KOPT-K1 (cell line): ENCODE measurements at regions not wholly inside any gene's neighbourhood (a gene's known extent, or its start where the extent isn't known, plus 50 kb on each side); places are given as distances from the start of the nearest gene placed in this dataset.

Experiments used
- H3K27ac ChIP-seq: fragments of 200-600 bp; sonication (generic); 2 replicates; pipeline ENCODE4 v1.5.1; 2016; ENCODE audit warnings: antibody characterized with exemption, mild to moderate bottlenecking, low read depth, low read length; ENCODE audit not compliant: poor library complexity, severe bottlenecking
- H3K36me3 ChIP-seq: fragments of 200-600 bp; sonication (generic); 2 replicates; pipeline ENCODE4 v1.5.1; 2017; ENCODE audit warnings: antibody characterized with exemption, mild to moderate bottlenecking, low read length, moderate library complexity; ENCODE audit not compliant: insufficient read depth
- H3K9me3 ChIP-seq: fragments of 200-600 bp; sonication (generic); 2 replicates; pipeline ENCODE4 v1.5.1; 2017; ENCODE audit warnings: antibody characterized with exemption, low read length, mild to moderate bottlenecking; ENCODE audit not compliant: insufficient read depth, poor library complexity, severe bottlenecking

- Histone ChIP-seq H3K9me3 (no peaks in the 10 kb centered on the region), H3K27ac (no peak overlapping the region)
These were observed 320.2 kb downstream of the TMEM161B start for GRCh38 chr5:87948486-87948885.

GRCh38 chr5:87946271-87946670 lies 322.4 kb downstream of the TMEM161B start:
- H3K36me3 ChIP-seq: no peaks in the 10 kb centered on the region
- no peak overlapping the region for H3K27ac ChIP-seq
- H3K9me3 ChIP-seq: no peaks in the 10 kb centered on the region

More at GRCh38 chr5:87948486-87948885, 320.2 kb downstream of the TMEM161B start:
- H3K36me3 ChIP-seq: no peaks in the 10 kb centered on the region

DNA sequence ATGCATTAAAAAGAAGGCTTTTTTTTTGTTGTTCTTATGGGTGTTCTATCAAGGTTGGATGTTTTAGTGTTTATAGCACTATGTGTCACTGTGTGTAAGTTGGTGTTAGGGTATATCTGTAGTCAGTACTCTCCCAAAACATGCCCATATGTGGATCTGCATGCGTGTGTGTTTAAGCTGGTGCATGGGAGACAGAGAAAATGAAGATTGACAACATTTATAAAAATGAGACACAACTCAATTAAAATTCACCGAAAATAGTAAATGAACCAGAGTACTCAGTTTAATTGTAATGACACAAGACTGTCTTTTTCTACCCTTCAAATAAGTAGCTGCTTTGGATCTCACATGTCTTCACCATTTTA lies 323.4 kb downstream of the TMEM161B start:
- Histone ChIP-seq H3K27ac (no peak overlapping the region), H3K36me3 (no peaks in the 10 kb centered on the region), H3K9me3 (no peaks in the 10 kb centered on the region)

GRCh38 chr5:87944553-87945285 lies 323.9 kb downstream of the TMEM161B start:
- Histone ChIP-seq H3K36me3 (no peaks in the 10 kb centered on the region), H3K27ac (no peak overlapping the region), H3K9me3 (no peaks in the 10 kb centered on the region)

DNA sequence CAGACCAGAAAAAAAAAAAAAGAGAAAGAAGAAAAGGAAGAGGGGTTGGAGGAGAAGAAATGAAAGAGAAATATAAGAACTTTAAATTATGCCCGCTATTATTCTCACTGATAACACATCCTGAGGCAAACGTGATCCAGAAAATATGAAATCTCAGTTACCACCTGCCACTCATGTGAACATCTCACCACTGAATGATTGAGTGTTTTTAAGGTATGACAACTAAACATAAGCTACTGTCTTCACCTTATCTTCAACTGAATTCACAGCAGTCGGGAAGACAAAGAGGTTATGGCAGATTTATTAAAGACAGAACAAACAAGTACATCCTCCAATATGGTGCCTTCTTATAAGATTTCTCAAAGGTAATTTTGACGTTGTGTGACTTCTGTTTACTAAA lies 327.9 kb downstream of the TMEM161B start:
- Histone ChIP-seq H3K27ac (no peak overlapping the region), H3K36me3 (no peaks in the 10 kb centered on the region), H3K9me3 (no peaks in the 10 kb centered on the region)

GRCh38 chr5:87936667-87937066 lies 332.0 kb downstream of the TMEM161B start:
- H3K36me3 ChIP-seq: no peaks in the 10 kb centered on the region
- no peaks in the 10 kb centered on the region for H3K9me3 ChIP-seq
- H3K27ac ChIP-seq: no peak overlapping the region

DNA sequence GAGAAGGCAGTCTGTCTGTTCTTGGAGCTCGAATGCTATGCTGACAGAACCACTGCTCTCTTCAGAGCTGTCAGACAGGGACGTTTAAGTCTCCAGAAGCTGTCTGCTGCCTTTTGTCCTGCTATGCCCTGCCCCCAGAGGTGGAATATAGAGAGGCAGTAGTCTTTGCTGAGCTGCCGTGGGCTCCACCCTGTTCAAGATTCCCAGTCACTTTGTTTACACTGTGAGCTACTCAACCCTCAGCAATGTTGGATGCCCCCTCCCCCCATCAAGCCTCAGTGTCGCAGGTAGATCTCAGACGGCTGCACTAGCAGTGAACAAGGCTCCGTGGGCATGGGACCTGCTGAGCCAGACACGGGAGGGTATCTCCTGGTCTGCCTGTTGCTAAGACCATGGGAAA lies 344.2 kb downstream of the TMEM161B start:
- Histone ChIP-seq H3K27ac (no peak overlapping the region), H3K9me3 (no peaks in the 10 kb centered on the region), H3K36me3 (no peaks in the 10 kb centered on the region)

DNA sequence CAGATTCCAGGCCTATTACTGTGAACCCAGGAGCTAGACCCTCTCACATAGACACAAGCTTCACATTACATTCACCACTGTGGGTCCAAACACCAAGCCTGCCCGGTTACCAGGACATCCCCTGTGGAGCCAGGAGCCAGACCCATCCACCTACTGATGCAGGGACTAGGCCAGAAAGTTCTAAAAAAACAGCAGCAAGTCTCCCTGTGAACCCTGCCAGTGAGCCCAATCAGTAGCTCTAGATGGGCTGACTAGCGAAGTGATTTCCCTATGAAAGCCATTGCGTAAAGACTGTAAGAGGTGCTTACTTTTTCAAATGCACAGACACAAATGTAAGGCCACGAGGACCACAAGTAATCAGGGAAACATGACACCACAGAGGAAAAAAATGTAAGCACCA lies 352.3 kb downstream of the TMEM161B start:
- H3K27ac ChIP-seq: no peak overlapping the region
- no peaks in the 10 kb centered on the region for H3K36me3 ChIP-seq
- no peaks in the 10 kb centered on the region for H3K9me3 ChIP-seq

DNA sequence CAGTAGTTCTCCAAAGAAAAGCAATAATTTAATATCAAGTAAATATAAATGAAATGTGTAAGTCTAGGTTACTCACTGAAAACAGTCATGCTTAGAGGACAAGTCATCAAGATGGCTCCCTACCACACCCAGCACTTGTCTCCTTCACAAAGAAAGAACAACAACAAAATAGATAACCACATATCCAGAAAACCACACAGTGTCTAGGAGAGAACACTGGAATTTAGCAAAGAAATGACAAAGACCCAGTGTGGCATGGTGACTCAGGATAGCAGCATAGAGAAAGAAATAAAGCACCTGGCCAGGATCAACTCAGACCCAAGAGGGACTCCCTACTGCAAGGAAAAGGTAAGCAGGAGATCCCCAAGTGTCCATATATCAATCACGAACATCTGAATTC lies 356.2 kb downstream of the TMEM161B start:
- Histone ChIP-seq H3K27ac (no peak overlapping the region), H3K36me3 (no peaks in the 10 kb centered on the region), H3K9me3 (no peaks in the 10 kb centered on the region)

GRCh38 chr5:87909382-87909781 lies 359.3 kb downstream of the TMEM161B start:
- no peaks in the 10 kb centered on the region for H3K36me3 ChIP-seq
- no peak overlapping the region for H3K27ac ChIP-seq
- H3K9me3 ChIP-seq: no peaks in the 10 kb centered on the region

DNA sequence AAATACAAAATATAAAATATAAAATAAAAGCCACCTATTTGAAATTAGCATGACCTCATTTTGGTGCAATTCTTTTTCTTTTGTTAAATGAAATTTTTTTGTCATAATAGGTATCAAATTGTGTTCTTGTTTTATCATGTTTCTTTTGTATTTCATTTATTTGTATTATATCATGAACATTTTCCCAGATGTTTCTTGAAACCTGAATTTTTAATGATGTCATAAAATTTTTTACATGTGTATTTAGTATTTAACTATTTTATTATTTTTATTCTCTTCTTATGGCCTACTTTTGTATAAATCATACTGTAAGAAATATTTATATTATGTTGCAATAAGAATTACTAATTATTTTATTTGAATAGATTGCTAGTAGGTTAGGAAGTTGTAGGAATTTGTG lies 361.7 kb downstream of the TMEM161B start:
- Histone ChIP-seq H3K27ac (no peak overlapping the region), H3K36me3 (no peaks in the 10 kb centered on the region), H3K9me3 (no peaks in the 10 kb centered on the region)

GRCh38 chr5:87900419-87900818 lies 368.2 kb downstream of the TMEM161B start:
- H3K36me3 ChIP-seq: no peaks in the 10 kb centered on the region
- no peaks in the 10 kb centered on the region for H3K9me3 ChIP-seq
- H3K27ac ChIP-seq: no peak overlapping the region

GRCh38 chr5:87899721-87900131 lies 368.9 kb downstream of the TMEM161B start:
- no peak overlapping the region for H3K27ac ChIP-seq
- H3K9me3 ChIP-seq: no peaks in the 10 kb centered on the region
- H3K36me3 ChIP-seq: no peaks in the 10 kb centered on the region

DNA sequence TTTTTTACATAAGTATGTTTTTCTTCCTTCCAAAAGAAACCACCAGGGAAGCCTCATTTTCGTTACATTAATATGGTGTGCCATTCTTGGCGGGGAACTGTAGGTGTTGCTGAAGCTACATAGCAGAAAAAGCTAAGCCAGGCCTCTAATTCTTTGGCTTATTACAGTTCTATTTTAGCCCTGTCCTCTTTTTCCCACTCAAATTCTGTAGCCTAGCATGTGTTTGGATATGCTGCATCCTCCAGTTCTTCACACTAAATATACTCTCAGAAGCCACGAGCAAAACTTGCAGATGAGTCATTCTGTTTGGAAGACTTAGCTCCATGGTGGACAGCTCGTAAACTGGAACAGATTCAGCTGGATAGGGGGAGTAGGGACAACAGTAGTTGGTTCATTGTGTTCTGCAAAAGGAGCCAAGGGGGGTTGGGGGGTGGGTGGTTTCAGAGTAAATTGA lies 369.4 kb downstream of the TMEM161B start:
- H3K27ac ChIP-seq: no peak overlapping the region
- no peaks in the 10 kb centered on the region for H3K9me3 ChIP-seq
- H3K36me3 ChIP-seq: no peaks in the 10 kb centered on the region

- Histone ChIP-seq H3K36me3 (no peaks in the 10 kb centered on the region), H3K27ac (no peak overlapping the region), H3K9me3 (no peaks in the 10 kb centered on the region)
These were observed 370.1 kb downstream of the TMEM161B start for GRCh38 chr5:87898574-87898973.

- Histone ChIP-seq H3K27ac (no peak overlapping the region), H3K9me3 (no peaks in the 10 kb centered on the region), H3K36me3 (no peaks in the 10 kb centered on the region)
These were observed 380.5 kb downstream of the TMEM161B start for GRCh38 chr5:87888139-87888538.
